ENCODE measurements at regions not wholly inside any gene's neighbourhood (a gene's known extent, or its start where the extent isn't known, plus 50 kb on each side); places are given as distances from the start of the nearest gene placed in this dataset.

DNA sequence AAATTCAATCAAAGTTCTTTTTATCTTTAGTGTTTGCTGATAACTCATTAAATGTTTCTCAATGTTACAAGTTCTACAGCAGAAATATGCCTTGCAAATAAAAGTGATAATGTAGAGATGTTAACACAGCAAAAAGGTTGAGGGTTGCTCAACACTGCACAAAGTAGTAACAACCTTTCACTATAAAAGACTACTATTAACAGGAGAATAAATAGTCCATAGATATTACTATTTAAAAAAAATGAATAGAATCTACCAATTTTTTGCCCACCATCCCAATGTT, 378.1 kb downstream of the RBM43 start:
- H3K9me3 Mint-ChIP-seq, result peaks cover 3% of the 10 kb centered on the region
- POLR2A ChIA-PET, result no interaction called here
- H3K4me3 Mint-ChIP-seq, result no peak overlapping the region
- intact Hi-C loops (cut with DNase I, micrococcal nuclease), result no loop called here
- DNase-seq (no peak), ATAC-seq (ENCODE audit: poor library complexity) (no peak)
- no peaks in the 10 kb centered on the region for H3K4me1 Mint-ChIP-seq (ENCODE audit: low read depth)
- no peak overlapping the region for H3K27ac Mint-ChIP-seq
- CTCF ChIA-PET, result no interaction called here
- Histone ChIP-seq H3K36me3 (ENCODE audit: insufficient read depth, low read length) (no peaks in the 10 kb centered on the region), H3K4me1 (ENCODE audit: insufficient read depth, low read length) (no peaks in the 10 kb centered on the region), H3K9me3 (ENCODE audit: control insufficient read depth in 1 of 2, insufficient read depth in 1 of 2, low read length in 2 of 2) (no peaks in the 10 kb centered on the region), H3K27ac (ENCODE audit: low read depth in 1 of 2, low read length in 2 of 2) (no peak overlapping the region), H3K27me3 (ENCODE audit: control insufficient read depth in 1 of 2, insufficient read depth in 2 of 2, low read length in 2 of 2) (no peaks in the 10 kb centered on the region), H3K4me3 (ENCODE audit: low read length) (no peak overlapping the region)
- no peaks in the 10 kb centered on the region for H3K27me3 Mint-ChIP-seq
- TF ChIP-seq CTCF (IDR thresholded peaks at IDR 0.05), result no peak
- H3K36me3 Mint-ChIP-seq (ENCODE audit: low read depth), result no peaks in the 10 kb centered on the region

DNA sequence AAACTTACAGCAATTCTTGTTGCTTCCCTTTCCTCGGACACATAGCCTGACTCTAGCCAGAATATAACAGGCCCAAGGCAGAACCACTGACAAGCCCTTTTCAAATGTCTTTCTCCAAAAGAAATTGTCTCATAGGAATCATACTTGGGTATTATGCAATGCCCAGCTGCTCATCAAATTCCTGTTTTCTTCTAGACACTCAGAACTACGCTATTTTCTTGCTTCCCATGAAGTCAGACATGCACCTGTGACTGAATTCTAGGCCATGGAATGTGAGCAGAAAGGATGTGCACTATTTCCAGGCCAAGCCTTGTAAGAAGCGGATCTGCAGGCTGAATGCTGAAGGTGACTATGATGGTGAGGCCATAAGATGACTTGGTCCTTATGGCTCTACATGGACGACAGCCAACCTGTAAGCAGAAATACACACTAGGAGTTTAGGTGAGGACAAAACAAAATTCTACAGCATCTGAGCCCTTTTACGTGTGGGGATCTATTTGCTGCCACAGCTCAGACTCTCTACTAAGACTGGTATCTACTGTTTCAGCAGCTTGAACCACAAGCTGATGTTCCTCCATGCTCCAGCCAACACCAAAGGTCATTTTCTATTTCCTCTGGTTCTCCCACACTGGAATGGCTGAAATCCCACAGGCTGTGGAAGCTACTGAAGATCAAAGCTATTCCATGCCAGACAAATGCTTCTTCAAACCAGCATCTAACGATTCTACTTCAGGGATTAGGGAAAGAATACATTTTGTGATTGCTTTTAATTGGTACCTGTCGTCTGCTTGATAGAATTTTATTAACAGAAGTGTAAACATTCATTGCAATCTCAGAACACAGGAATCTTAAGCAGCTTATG, 378.7 kb downstream of the RBM43 start:
- DNase-seq (no peak), ATAC-seq (ENCODE audit: poor library complexity) (no peak)
- Mint-ChIP-seq H3K9me3 (peaks cover 3% of the 10 kb centered on the region), H3K4me1 (ENCODE audit: low read depth) (no peaks in the 10 kb centered on the region), H3K27me3 (no peaks in the 10 kb centered on the region), H3K4me3 (no peak overlapping the region), H3K27ac (no peak overlapping the region), H3K36me3 (ENCODE audit: low read depth) (no peaks in the 10 kb centered on the region)
- no peaks in the 10 kb centered on the region for H3K9me3 ChIP-seq (ENCODE audit: control insufficient read depth in 1 of 2, insufficient read depth in 1 of 2, low read length in 2 of 2)
- no peaks in the 10 kb centered on the region for H3K27me3 ChIP-seq (ENCODE audit: control insufficient read depth in 1 of 2, insufficient read depth in 2 of 2, low read length in 2 of 2)
- ChIA-PET POLR2A (no interaction called here), CTCF (no interaction called here)
- intact Hi-C loops (cut with DNase I, micrococcal nuclease), result no loop called here
- TF ChIP-seq CTCF (IDR thresholded peaks at IDR 0.05), result no peak
- H3K4me3 ChIP-seq (ENCODE audit: low read length), result no peak overlapping the region
- H3K36me3 ChIP-seq (ENCODE audit: insufficient read depth, low read length), result no peaks in the 10 kb centered on the region
- H3K4me1 ChIP-seq (ENCODE audit: insufficient read depth, low read length), result no peaks in the 10 kb centered on the region
- H3K27ac ChIP-seq (ENCODE audit: low read depth in 1 of 2, low read length in 2 of 2), result no peak overlapping the region

DNA sequence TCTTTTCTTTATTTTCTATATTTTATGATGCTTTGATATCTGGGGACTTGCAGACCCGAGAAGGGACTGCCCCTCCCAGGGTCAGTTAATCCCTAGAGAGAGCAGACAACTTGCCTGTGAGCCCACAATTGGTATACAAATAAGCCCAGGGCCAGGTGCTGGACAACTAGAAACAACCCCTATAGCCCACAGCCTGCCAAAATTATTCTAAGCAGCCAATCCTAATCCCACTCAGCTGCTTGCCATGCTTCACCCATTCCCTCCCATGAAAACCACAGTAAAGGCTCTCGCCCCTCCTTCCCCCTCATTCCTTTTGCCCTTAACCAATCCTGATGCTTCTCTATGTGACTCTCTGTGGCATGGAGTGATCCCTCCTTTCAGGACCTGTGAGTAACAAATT, 380.7 kb downstream of the RBM43 start:
- Histone ChIP-seq H3K27me3 (ENCODE audit: control insufficient read depth in 1 of 2, insufficient read depth in 2 of 2, low read length in 2 of 2) (no peaks in the 10 kb centered on the region), H3K4me3 (ENCODE audit: low read length) (no peak overlapping the region), H3K4me1 (ENCODE audit: insufficient read depth, low read length) (no peaks in the 10 kb centered on the region), H3K9me3 (ENCODE audit: control insufficient read depth in 1 of 2, insufficient read depth in 1 of 2, low read length in 2 of 2) (no peaks in the 10 kb centered on the region), H3K27ac (ENCODE audit: low read depth in 1 of 2, low read length in 2 of 2) (no peak overlapping the region), H3K36me3 (ENCODE audit: insufficient read depth, low read length) (no peaks in the 10 kb centered on the region)
- no peak overlapping the region for H3K27ac Mint-ChIP-seq
- no peaks in the 10 kb centered on the region for H3K36me3 Mint-ChIP-seq (ENCODE audit: low read depth)
- intact Hi-C loops (cut with DNase I, micrococcal nuclease), result no loop called here
- no peak overlapping the region for H3K4me3 Mint-ChIP-seq
- no peak for TF ChIP-seq CTCF (IDR thresholded peaks at IDR 0.05)
- no peak for ATAC-seq (ENCODE audit: poor library complexity)
- CTCF ChIA-PET, result no interaction called here
- no peak for DNase-seq
- H3K4me1 Mint-ChIP-seq (ENCODE audit: low read depth), result no peaks in the 10 kb centered on the region
- H3K9me3 Mint-ChIP-seq, result peaks cover 3% of the 10 kb centered on the region
- POLR2A ChIA-PET, result no interaction called here
- no peaks in the 10 kb centered on the region for H3K27me3 Mint-ChIP-seq

Measured in CD4-positive, alpha-beta T cell (primary cell).